HCT116 (cell line): ENCODE measurements at regions not wholly inside any gene's neighbourhood (a gene's known extent, or its start where the extent isn't known, plus 50 kb on each side); places are given as distances from the start of the nearest gene placed in this dataset.

Experiments used
- ATAC-seq: fragments of 200-7000 bp; cut with Tn5 transposase; 2 replicates; pipeline ENCODE4 v1.9.1; 2020; ENCODE audit warnings: mild to moderate bottlenecking, moderate library complexity
- BruUV-seq: library from RNA; stranded (reverse); fragments of 400-500 nt; replicated peaks from 2 replicates; lab custom pipeline; 2021; lab: Mats Ljungman, UMichigan
- CTCF ChIA-PET: fragments of 300-600 bp; sonication (Branson Sonifier 250); formaldehyde crosslinking; loops from one replicate; lab custom pipeline; 2021; ENCODE audit warnings: antibody characterized with exemption; lab: Charles Lee
- POLR2A ChIA-PET: fragments of 300-600, 350-600 bp; sonication (Branson Sonifier 250); formaldehyde crosslinking; loops from one replicate; lab custom pipeline; 2021; ENCODE audit warnings: antibody characterized with exemption; lab: Charles Lee
- RAD21 ChIA-PET, 2 experiments: fragments of 300-600 bp; sonication (Branson Sonifier 250); formaldehyde crosslinking; loops; one replicate each; lab custom pipeline; 2023; ENCODE audit warnings: low total read pairs in 2 of 2; ENCODE audit not compliant: uncharacterized antibody in 2 of 2, unreplicated experiment in 2 of 2, low non-redundant PET in 1 of 2; lab: Charles Lee
- DNase-seq: peaks from one replicate; pipeline ENCODE4 v3.0.0-alpha.2; 2010; ENCODE audit warnings: low read depth, low spot score
- H2AFZ ChIP-seq: fragments of 200-600 bp; shearing (Covaris generic), sonication (generic); 2 replicates; pipeline ENCODE4 v1.6.1; 2017; ENCODE audit warnings: low read depth, mixed run types, mixed read lengths, antibody characterized with exemption, low read length; ENCODE audit not compliant: poor library complexity, severe bottlenecking
- H3K27ac ChIP-seq: 2 replicates; pipeline ENCODE4 v1.5.1; 2012; ENCODE audit warnings: low read depth, low read length
- H3K27me3 ChIP-seq: fragments of 200-600 bp; sonication (generic); 2 replicates; pipeline ENCODE4 v1.6.1; 2016; ENCODE audit warnings: mixed run types, low read length, mixed read lengths; ENCODE audit not compliant: insufficient read depth
- H3K36me3 ChIP-seq, 2 experiments: fragments of 200-500 bp in 1 of 2; fragments of 200-600 bp in 1 of 2; sonication (Bioruptor generic) in 1 of 2; sonication (generic) in 1 of 2; 2 replicates each; pipeline versions ENCODE4 v1.5.1 to v1.6.1; 2014 to 2016; ENCODE audit warnings: low read length in 2 of 2, inconsistent platforms in 1 of 2, mixed read lengths in 1 of 2, mixed run types in 1 of 2; ENCODE audit not compliant: insufficient read depth in 2 of 2, control insufficient read depth in 1 of 2
- H3K4me1 ChIP-seq, 2 experiments: fragments of 200-600 bp in 1 of 2; sonication (generic) in 1 of 2; 2 replicates each; pipeline versions ENCODE4 v1.5.1 to v1.6.1; 2012 to 2017; ENCODE audit warnings: low read length in 2 of 2, inconsistent platforms in 1 of 2, mild to moderate bottlenecking in 1 of 2, mixed read lengths in 1 of 2, mixed run types in 1 of 2, moderate library complexity in 1 of 2; ENCODE audit not compliant: insufficient read depth in 2 of 2, control insufficient read depth in 1 of 2
- H3K4me2 ChIP-seq: fragments of 200-600 bp; sonication (generic); 2 replicates; pipeline ENCODE4 v1.6.1; 2017; ENCODE audit warnings: mixed run types, low read length, mixed read lengths
- H3K4me3 ChIP-seq, 2 experiments: fragments of 200-600 bp in 1 of 2; sonication (generic) in 1 of 2; replicated peaks in 1 of 2; 2 replicates each; pipeline ENCODE4 v1.5.1; 2011 to 2016; ENCODE audit warnings: low read length in 2 of 2, control low read depth in 1 of 2, low read depth in 1 of 2, mild to moderate bottlenecking in 1 of 2, mixed read lengths in 1 of 2, mixed run types in 1 of 2
- H3K79me2 ChIP-seq: fragments of 200-600 bp; sonication (generic); 2 replicates; pipeline ENCODE4 v1.6.1; 2017; ENCODE audit warnings: mild to moderate bottlenecking, mixed run types, low read length, moderate library complexity, mixed read lengths; ENCODE audit not compliant: insufficient read depth
- H3K9ac ChIP-seq: fragments of 200-600 bp; sonication (generic); 2 replicates; pipeline ENCODE4 v1.6.1; 2016; ENCODE audit warnings: low read length, mixed read lengths
- H3K9me2 ChIP-seq: fragments of 200-600 bp; sonication (generic), shearing (Covaris generic); 2 replicates; pipeline ENCODE4 v1.6.1; 2017; ENCODE audit warnings: mixed run types, mild to moderate bottlenecking, moderate library complexity; ENCODE audit not compliant: insufficient read depth
- H3K9me3 ChIP-seq, 2 experiments: fragments of 200-500 bp in 1 of 2; fragments of 200-600 bp in 1 of 2; sonication (Bioruptor generic) in 1 of 2; sonication (generic) in 1 of 2; 2 replicates each; pipeline ENCODE4 v1.6.1; 2014 to 2017; ENCODE audit warnings: low read length in 2 of 2, mixed read lengths in 2 of 2, inconsistent platforms in 1 of 2, low read depth in 1 of 2, mild to moderate bottlenecking in 1 of 2, mixed run types in 1 of 2, moderate library complexity in 1 of 2; ENCODE audit not compliant: control insufficient read depth in 1 of 2, insufficient read depth in 1 of 2
- H4K20me1 ChIP-seq: fragments of 200-600 bp; sonication (generic), shearing (Covaris generic); 2 replicates; pipeline ENCODE4 v1.6.1; 2017; ENCODE audit warnings: mixed run types, mild to moderate bottlenecking, moderate library complexity; ENCODE audit not compliant: insufficient read depth
- CEBPB ChIP-seq: IDR thresholded peaks from 2 replicates; pipeline ENCODE4 v1.6.1; 2012; ENCODE audit warnings: low read depth
- ELF1 ChIP-seq: IDR thresholded peaks from 2 replicates; pipeline ENCODE4 v1.6.1; 2012; ENCODE audit warnings: low read depth, borderline replicate concordance
- FOSL1 ChIP-seq: IDR thresholded peaks from 2 replicates; pipeline ENCODE4 v1.6.1; 2012; ENCODE audit warnings: low read depth
- REST ChIP-seq: IDR thresholded peaks from 2 replicates; pipeline ENCODE4 v1.6.1; 2012; ENCODE audit warnings: low read depth
- ZBTB33 ChIP-seq: IDR thresholded peaks from 2 replicates; pipeline ENCODE4 v1.6.1; 2011; ENCODE audit warnings: mild to moderate bottlenecking, low read length, moderate library complexity; ENCODE audit not compliant: insufficient replicate concordance; ENCODE audit errors: extremely low read depth
- ZNF274 ChIP-seq: fragments of 200-500 bp; sonication (Bioruptor generic); IDR thresholded peaks from 2 replicates; pipeline ENCODE4 v1.6.1; 2014; ENCODE audit warnings: mild to moderate bottlenecking, low read depth, low read length, inconsistent platforms
- intact Hi-C: fragments of 100-400 bp; cut with micrococcal nuclease; formaldehyde crosslinking; loops from 2 replicates; pipeline ENCODE4 v1.10.0; 2022

DNA sequence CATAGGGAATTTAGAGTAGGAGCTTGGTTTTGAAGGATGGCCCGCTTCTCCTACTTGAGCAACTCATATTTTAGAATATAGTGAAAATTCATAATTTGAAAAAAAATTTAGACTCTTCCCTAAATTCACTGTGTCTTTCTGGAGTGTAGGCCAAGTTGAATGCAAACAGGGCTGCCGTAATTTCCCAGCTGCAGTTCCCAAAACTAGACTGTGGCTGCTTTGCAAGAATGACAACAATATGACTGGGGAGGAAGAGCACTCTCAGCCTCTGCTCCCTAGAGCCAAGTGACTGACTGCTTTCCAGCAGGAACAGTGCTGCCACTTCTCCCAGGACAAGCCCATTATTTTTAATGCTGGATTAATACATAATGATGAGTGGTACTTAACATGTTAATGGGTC is 209.0 kb downstream of the RHOU start:
- Histone ChIP-seq H3K9me2 (no peaks in the 10 kb centered on the region), H3K4me1 (peaks cover 0 to 7% of the 10 kb centered on the region in 2 experiments; a peak in 2 of 4 replicates)

More for the DNA sequence above, 209.0 kb downstream of the RHOU start:
- Histone ChIP-seq H3K9me3 (no peaks in the 10 kb centered on the region), H3K4me3 (no peak overlapping the region), H3K4me2 (no peak overlapping the region), H3K9ac (no peak overlapping the region), H3K36me3 (no peaks in the 10 kb centered on the region), H3K79me2 (no peaks in the 10 kb centered on the region)
- BruUV-seq = no TSS peak
- DNase-seq = no peak
- ATAC-seq = no peak
- TF ChIP-seq REST (no peak), ZBTB33 (no peak), ELF1 (no peak), FOSL1 (no peak), ZNF274 (no peak), CEBPB (no peak)
- TF ChIP-seq, all 23 proteins: peak for 0
- H3K27me3 ChIP-seq = no peaks in the 10 kb centered on the region
- POLR2A ChIA-PET = no interaction called here
- H3K27ac ChIP-seq = no peak overlapping the region
- CTCF ChIA-PET = no interaction called here
- H2AFZ ChIP-seq = no peak overlapping the region
- H4K20me1 ChIP-seq = no peaks in the 10 kb centered on the region
- intact Hi-C loops = no loop called here
- RAD21 ChIA-PET = no interaction called here
